ENCODE measurements at regions not wholly inside any gene's neighbourhood (a gene's known extent, or its start where the extent isn't known, plus 50 kb on each side); places are given as distances from the start of the nearest gene placed in this dataset.

DNA sequence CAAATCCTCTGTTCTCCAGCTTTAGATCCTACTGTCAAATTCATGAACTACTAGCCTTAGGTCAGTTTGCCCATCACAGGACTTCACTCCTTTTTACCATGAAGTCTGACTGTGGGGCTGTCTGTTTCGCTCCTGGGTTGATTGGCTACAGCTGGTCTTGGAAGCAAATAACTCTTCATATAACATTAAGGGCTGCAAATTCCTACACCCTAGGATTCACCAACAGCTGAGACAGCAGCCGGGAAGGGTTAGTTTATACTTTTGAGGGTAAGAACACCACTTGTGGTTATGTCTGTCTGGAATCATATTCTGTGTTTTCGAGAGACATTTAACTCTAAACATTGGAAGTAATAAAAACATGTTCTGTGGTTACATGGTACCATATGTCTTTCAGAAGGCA lies 55.9 kb upstream of the KIAA1217 start:
- dilution Hi-C loops (cut with MboI; ENCODE audit: extremely low pct_ligation_motif_present, low sequenced_read_pairs) (no loop called here), intact Hi-C loops (cut with micrococcal nuclease) (no loop called here)
- BruUV-seq (replicated peaks): no TSS peak
- H3K4me1 ChIP-seq (ENCODE audit: control insufficient read depth, extremely low read depth, insufficient read depth, low read length): no peaks in the 10 kb centered on the region
- H3K4me3 ChIP-seq (replicated peaks in 1 of 3; ENCODE audit: insufficient read depth in 1 of 3, low read depth in 1 of 3, low read length in 3 of 3): no peak overlapping the region
- ChIA-PET CTCF (no interaction called here), POLR2A (no interaction called here)
- FAIRE-seq (no peak), DNase-seq (ENCODE audit: low read depth, low spot score) (no peak)
- H4K20me1 ChIP-seq (replicated peaks; ENCODE audit: control insufficient read depth, extremely low read depth, insufficient read depth, low read length): no peaks in the 10 kb centered on the region
- TF ChIP-seq POLR2A (IDR thresholded peaks at IDR 0.05; ENCODE audit: low read depth, low read length): no peak
- no peak for TF ChIP-seq MYC (IDR thresholded peaks at IDR 0.05; ENCODE audit: low read depth, low read length)
- TF ChIP-seq GATA2 (IDR thresholded peaks at IDR 0.05; ENCODE audit: insufficient read depth, insufficient read length, low read depth, low read length): no peak
- TF ChIP-seq, protein P1, sequence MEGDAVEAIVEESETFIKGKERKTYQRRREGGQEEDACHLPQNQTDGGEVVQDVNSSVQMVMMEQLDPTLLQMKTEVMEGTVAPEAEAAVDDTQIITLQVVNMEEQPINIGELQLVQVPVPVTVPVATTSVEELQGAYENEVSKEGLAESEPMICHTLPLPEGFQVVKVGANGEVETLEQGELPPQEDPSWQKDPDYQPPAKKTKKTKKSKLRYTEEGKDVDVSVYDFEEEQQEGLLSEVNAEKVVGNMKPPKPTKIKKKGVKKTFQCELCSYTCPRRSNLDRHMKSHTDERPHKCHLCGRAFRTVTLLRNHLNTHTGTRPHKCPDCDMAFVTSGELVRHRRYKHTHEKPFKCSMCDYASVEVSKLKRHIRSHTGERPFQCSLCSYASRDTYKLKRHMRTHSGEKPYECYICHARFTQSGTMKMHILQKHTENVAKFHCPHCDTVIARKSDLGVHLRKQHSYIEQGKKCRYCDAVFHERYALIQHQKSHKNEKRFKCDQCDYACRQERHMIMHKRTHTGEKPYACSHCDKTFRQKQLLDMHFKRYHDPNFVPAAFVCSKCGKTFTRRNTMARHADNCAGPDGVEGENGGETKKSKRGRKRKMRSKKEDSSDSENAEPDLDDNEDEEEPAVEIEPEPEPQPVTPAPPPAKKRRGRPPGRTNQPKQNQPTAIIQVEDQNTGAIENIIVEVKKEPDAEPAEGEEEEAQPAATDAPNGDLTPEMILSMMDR (IDR thresholded peaks at IDR 0.05; ENCODE audit: extremely low read depth in 1 of 2, insufficient read depth in 1 of 2, low read depth in 1 of 2, low read length in 2 of 2): no peak
- no peak for TF ChIP-seq EZH2 (IDR thresholded peaks at IDR 0.05; ENCODE audit: borderline replicate concordance, low read depth, low read length, severe bottlenecking)
- TF ChIP-seq, protein P2, sequence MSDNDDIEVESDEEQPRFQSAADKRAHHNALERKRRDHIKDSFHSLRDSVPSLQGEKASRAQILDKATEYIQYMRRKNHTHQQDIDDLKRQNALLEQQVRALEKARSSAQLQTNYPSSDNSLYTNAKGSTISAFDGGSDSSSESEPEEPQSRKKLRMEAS (IDR thresholded peaks at IDR 0.05; ENCODE audit: insufficient read depth, insufficient read length): no peak
- TF ChIP-seq POLR2AphosphoS5 (IDR thresholded peaks at IDR 0.05; ENCODE audit: insufficient read depth, low read depth, low read length): no peak
- no peak for TF ChIP-seq JUN (IDR thresholded peaks at IDR 0.05; ENCODE audit: borderline replicate concordance, insufficient read depth, insufficient read length, low read depth)
- TF ChIP-seq FOS (IDR thresholded peaks at IDR 0.05; ENCODE audit: borderline replicate concordance, insufficient read depth, low read length): no peak
- no peaks in the 10 kb centered on the region for H3K27me3 ChIP-seq (ENCODE audit: control insufficient read depth in 2 of 2, insufficient read depth in 2 of 2, low read length in 2 of 2)
- H3K4me2 ChIP-seq (ENCODE audit: insufficient read depth, low read length): no peak overlapping the region
- H3K27ac ChIP-seq (ENCODE audit: insufficient read depth, low read depth, low read length): no peak overlapping the region
- no peaks in the 10 kb centered on the region for H3K9me3 ChIP-seq (replicated peaks; ENCODE audit: control insufficient read depth, insufficient read depth, low read length)
- no peak overlapping the region for H3K9ac ChIP-seq (replicated peaks; ENCODE audit: extremely low read depth, insufficient read depth, low read length)
- no peaks in the 10 kb centered on the region for H3K9me1 ChIP-seq (replicated peaks; ENCODE audit: control insufficient read depth, extremely low read depth, insufficient read depth, low read length)
- no peaks in the 10 kb centered on the region for H3K79me2 ChIP-seq (ENCODE audit: control insufficient read depth, insufficient read depth, low read length)
- no peaks in the 10 kb centered on the region for H3K36me3 ChIP-seq (ENCODE audit: control insufficient read depth in 2 of 2, extremely low read depth in 1 of 2, insufficient read depth in 2 of 2, low read length in 2 of 2)
- no peak overlapping the region for H2AFZ ChIP-seq (ENCODE audit: low read depth, low read length)
